Nephron (organoid): ENCODE measurements at regions not wholly inside any gene's neighbourhood (a gene's known extent, or its start where the extent isn't known, plus 50 kb on each side); places are given as distances from the start of the nearest gene placed in this dataset.

Experiments
- H3K27ac Mint-ChIP-seq, 3 experiments: 2 replicates each; pipeline ENCODE4 v1.8.0; 2020; ENCODE audit warnings: mixed read lengths in 3 of 3, mild to moderate bottlenecking in 2 of 3, moderate library complexity in 1 of 3
- H3K27me3 Mint-ChIP-seq: 2 replicates; pipeline ENCODE4 v1.8.0; 2021; ENCODE audit warnings: low read depth, mild to moderate bottlenecking, moderate library complexity, mixed read lengths
- H3K36me3 Mint-ChIP-seq: 2 replicates; pipeline ENCODE4 v1.8.0; 2020; ENCODE audit warnings: low read depth, mixed read lengths
- H3K4me1 Mint-ChIP-seq: 2 replicates; pipeline ENCODE4 v1.8.0; 2020; ENCODE audit warnings: mixed read lengths
- H3K4me3 Mint-ChIP-seq, 3 experiments: 2 replicates each; pipeline ENCODE4 v1.8.0; 2020; ENCODE audit warnings: mild to moderate bottlenecking in 3 of 3, mixed read lengths in 3 of 3, moderate library complexity in 2 of 3
- H3K9me3 Mint-ChIP-seq: 2 replicates; pipeline ENCODE4 v1.8.0; 2020; ENCODE audit warnings: mixed read lengths
- TF ChIP-seq, protein P1 (sequence below), 3 experiments: fragments of 200-600 bp; sonication (generic); IDR thresholded peaks; one replicate each; pipeline ENCODE4 v1.5.0; 2021; ENCODE audit warnings: antibody characterized with exemption in 3 of 3; ENCODE audit not compliant: unreplicated experiment in 3 of 3

DNA sequence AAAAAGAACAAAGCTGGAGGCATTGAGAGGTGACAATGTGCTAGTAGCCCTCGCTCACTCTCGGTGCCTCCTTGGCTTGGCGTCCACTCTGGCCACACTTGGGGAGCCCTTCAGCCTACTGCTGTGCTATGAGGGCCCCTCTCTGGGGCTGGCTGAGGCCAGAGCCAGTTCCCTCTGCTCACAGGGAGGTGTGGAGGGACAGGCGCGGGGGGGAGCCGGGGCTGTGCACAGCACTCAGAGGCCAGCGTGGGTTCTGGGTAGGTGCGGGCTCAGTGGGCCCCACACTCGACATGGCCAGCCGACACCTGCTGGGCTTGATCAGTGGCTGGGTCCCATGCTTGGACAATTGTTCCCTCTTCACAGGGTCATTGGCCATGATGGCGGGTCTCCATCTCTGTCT lies 202.5 kb upstream of the GRAMD2B start:
- peaks cover 7% of the 10 kb centered on the region for H3K36me3 Mint-ChIP-seq
- no peaks in the 10 kb centered on the region for H3K27me3 Mint-ChIP-seq
- no peak overlapping the region for H3K4me3 Mint-ChIP-seq
- no peaks in the 10 kb centered on the region for H3K4me1 Mint-ChIP-seq
- TF ChIP-seq, protein P1, sequence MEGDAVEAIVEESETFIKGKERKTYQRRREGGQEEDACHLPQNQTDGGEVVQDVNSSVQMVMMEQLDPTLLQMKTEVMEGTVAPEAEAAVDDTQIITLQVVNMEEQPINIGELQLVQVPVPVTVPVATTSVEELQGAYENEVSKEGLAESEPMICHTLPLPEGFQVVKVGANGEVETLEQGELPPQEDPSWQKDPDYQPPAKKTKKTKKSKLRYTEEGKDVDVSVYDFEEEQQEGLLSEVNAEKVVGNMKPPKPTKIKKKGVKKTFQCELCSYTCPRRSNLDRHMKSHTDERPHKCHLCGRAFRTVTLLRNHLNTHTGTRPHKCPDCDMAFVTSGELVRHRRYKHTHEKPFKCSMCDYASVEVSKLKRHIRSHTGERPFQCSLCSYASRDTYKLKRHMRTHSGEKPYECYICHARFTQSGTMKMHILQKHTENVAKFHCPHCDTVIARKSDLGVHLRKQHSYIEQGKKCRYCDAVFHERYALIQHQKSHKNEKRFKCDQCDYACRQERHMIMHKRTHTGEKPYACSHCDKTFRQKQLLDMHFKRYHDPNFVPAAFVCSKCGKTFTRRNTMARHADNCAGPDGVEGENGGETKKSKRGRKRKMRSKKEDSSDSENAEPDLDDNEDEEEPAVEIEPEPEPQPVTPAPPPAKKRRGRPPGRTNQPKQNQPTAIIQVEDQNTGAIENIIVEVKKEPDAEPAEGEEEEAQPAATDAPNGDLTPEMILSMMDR (IDR thresholded peaks at IDR 0.05; ENCODE audit: unreplicated experiment in 3 of 3): no peak
- H3K9me3 Mint-ChIP-seq: peaks cover 27% of the 10 kb centered on the region
- no peak overlapping the region for H3K27ac Mint-ChIP-seq

DNA sequence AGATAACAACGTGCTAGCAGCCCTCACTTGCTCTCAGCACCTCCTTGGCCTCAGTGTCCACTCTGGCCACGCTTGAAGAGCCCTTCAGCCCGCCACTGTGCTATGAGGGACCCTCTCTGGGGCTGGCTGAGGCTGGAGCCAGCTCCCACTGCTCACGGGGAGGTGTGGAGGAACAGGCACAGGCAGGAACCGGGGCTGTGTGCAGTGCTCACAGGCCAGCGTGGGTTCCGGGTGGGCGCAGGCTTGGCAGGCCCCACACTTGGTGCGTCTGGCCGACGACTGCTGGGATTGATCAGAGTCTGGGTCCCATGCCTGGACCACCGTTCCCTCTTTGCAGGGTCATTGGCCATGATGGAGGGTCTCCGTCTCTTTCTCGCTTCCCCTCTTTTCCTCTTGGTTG lies 194.3 kb upstream of the GRAMD2B start:
- Mint-ChIP-seq H3K36me3 (peaks cover 8% of the 10 kb centered on the region), H3K4me3 (no peak overlapping the region), H3K27me3 (no peaks in the 10 kb centered on the region), H3K4me1 (no peaks in the 10 kb centered on the region), H3K9me3 (peaks cover 29% of the 10 kb centered on the region), H3K27ac (no peak overlapping the region)
- TF ChIP-seq, protein P1 (IDR thresholded peaks at IDR 0.05; ENCODE audit: unreplicated experiment in 3 of 3): no peak

DNA sequence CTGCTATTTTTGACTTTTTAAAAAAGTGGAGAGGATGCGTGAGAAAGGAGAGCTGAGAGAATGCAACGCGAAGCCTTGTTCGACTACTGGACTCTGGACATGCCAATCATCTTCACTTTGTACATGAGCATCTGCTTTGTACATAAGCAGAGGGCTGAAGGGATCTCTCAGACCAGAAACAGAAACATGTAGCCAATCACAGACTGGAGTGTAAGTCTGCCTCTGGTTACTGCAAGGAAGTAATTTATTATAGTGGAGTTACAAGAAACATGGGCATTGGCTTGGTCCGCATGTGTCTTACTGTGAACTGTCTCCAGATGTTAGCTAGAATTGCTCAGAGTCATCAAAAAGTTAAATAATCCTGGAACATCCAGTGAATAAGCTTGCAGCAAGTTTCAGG lies 190.0 kb upstream of the GRAMD2B start:
- H3K9me3 Mint-ChIP-seq: peaks cover 15% of the 10 kb centered on the region
- H3K36me3 Mint-ChIP-seq: peaks cover 8% of the 10 kb centered on the region
- peaks cover 5% of the 10 kb centered on the region for H3K4me1 Mint-ChIP-seq

DNA sequence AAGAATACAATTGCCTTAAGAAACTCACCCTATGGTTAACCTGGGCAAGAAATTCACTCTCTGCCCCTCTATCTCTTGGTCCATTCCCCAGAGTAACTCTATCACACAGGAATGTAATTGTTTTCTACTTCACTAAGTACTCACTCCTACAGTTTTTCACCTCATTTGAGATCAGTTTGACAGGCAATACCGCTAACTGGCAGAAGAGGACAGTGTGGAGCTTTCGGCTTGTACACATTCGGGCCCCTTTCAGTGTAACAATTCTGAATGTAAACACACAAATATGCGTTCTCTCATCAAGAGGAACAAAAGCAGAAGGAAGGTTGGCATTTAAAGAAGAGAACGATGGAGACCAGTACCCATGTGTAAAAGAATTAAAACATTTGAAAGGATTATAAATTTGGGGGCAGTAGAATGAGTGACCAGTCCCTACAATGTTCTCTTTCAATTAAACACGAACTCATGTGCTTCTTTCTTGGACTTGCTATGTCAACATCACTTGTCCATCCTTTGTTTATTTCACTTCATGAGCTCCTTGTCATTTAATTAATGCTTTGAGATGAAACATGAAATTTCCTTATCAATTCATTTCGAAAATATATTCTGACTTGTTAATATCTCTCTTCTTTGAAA lies 188.5 kb upstream of the GRAMD2B start:
- TF ChIP-seq, protein P1 (IDR thresholded peaks at IDR 0.05; ENCODE audit: unreplicated experiment in 3 of 3): peak; percentile 42 to 57 (median 56)
- Mint-ChIP-seq H3K9me3 (peaks cover 12% of the 10 kb centered on the region), H3K4me1 (peaks cover 5% of the 10 kb centered on the region), H3K4me3 (no peak overlapping the region), H3K36me3 (peaks cover 8% of the 10 kb centered on the region), H3K27me3 (no peaks in the 10 kb centered on the region), H3K27ac (no peak overlapping the region)

More for the DNA sequence above, 190.0 kb upstream of the GRAMD2B start:
- Mint-ChIP-seq H3K4me3 (no peak overlapping the region), H3K27ac (no peak overlapping the region), H3K27me3 (no peaks in the 10 kb centered on the region)
- TF ChIP-seq, protein P1 (IDR thresholded peaks at IDR 0.05; ENCODE audit: unreplicated experiment in 3 of 3): no peak

DNA sequence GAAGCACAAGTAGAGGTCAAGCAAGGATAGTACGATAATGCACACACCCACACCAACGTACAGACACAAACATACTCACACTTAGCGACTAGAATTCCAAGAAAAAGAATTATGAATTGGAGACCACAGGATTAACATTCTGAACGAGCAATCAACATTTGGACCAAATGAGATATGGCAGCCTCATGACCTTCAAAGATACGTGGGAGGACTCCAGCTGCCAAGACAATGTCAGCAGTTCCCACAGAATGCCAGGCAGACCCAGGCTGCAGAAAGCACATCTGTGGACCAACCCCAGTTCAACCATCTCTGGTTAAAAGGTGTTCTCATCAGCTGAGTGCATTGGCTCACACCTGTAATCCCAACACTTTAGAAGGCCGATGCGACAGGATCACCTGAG lies 187.6 kb upstream of the GRAMD2B start:
- Mint-ChIP-seq H3K36me3 (peaks cover 3% of the 10 kb centered on the region), H3K27me3 (no peaks in the 10 kb centered on the region), H3K4me1 (peaks cover 5% of the 10 kb centered on the region), H3K4me3 (no peak overlapping the region), H3K27ac (no peak overlapping the region), H3K9me3 (peaks cover 4% of the 10 kb centered on the region)
- TF ChIP-seq, protein P1 (IDR thresholded peaks at IDR 0.05; ENCODE audit: unreplicated experiment in 3 of 3): no peak

DNA sequence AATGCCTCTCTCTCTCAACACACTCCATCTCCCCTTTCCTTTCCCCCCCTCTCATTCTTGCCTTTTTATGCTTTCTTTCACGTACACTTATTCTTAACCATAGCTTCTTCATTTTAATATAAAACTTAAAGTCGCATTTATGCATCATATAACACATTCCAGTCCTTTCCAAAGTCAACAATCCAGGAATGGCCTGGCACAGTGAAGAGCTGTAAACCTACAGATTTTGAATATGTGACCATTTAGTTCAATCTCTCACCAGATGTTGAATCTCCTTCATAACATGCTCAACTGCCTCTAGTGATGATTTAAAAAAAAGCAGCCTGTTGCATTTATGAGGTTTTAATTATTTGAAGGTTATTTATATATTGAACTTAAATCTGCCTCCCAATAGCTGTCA lies 186.2 kb upstream of the GRAMD2B start:
- Mint-ChIP-seq H3K27me3 (no peaks in the 10 kb centered on the region), H3K27ac (no peak overlapping the region), H3K4me1 (peaks cover 5% of the 10 kb centered on the region), H3K4me3 (no peak overlapping the region), H3K36me3 (no peaks in the 10 kb centered on the region), H3K9me3 (no peaks in the 10 kb centered on the region)
- TF ChIP-seq, protein P1 (IDR thresholded peaks at IDR 0.05; ENCODE audit: unreplicated experiment in 3 of 3): no peak
